SK-N-SH (cell line): ENCODE measurements at regions not wholly inside any gene's neighbourhood (a gene's known extent, or its start where the extent isn't known, plus 50 kb on each side); places are given as distances from the start of the nearest gene placed in this dataset.

Source experiments
- CHD2 ChIP-seq: fragments of 150-350 bp; IDR thresholded peaks from 2 replicates; pipeline ENCODE4 v1.6.1; 2018; ENCODE audit warnings: low read length; ENCODE audit not compliant: partially characterized antibody
- EP300 ChIP-seq, 2 experiments: IDR thresholded peaks; 2 replicates each; pipeline versions ENCODE4 v1.4.0 to v1.6.1; 2012; ENCODE audit warnings: borderline replicate concordance in 1 of 2, low read depth in 1 of 2, low read length in 1 of 2
- EZH2phosphoT487 ChIP-seq: fragments of 200-600 bp; sonication (generic); IDR thresholded peaks from 2 replicates; pipeline ENCODE4 v1.6.1; 2017; ENCODE audit warnings: low read depth, mixed run types, mild to moderate bottlenecking, antibody characterized with exemption, moderate library complexity, borderline replicate concordance
- MAX ChIP-seq: IDR thresholded peaks from 2 replicates; pipeline ENCODE4 v1.4.0; 2012; ENCODE audit warnings: low read depth
- MXI1 ChIP-seq: IDR thresholded peaks from 2 replicates; pipeline ENCODE4 v1.6.1; 2012; ENCODE audit warnings: mild to moderate bottlenecking, low read depth, low read length, improper control_type of control experiment
- NFIC ChIP-seq: IDR thresholded peaks from 2 replicates; pipeline ENCODE4 v1.4.0; 2012; ENCODE audit warnings: borderline replicate concordance
- POLR2AphosphoS5 ChIP-seq: IDR thresholded peaks from 2 replicates; pipeline ENCODE4 v1.6.1; 2012; ENCODE audit warnings: low read depth, low read length
- RFX5 ChIP-seq: IDR thresholded peaks from 2 replicates; pipeline ENCODE4 v1.6.1; 2012; ENCODE audit warnings: mild to moderate bottlenecking, improper control_type of control experiment, low read length
- TAF1 ChIP-seq: IDR thresholded peaks from 2 replicates; pipeline ENCODE4 v1.6.1; 2012; ENCODE audit warnings: low read depth, mild to moderate bottlenecking, low read length, moderate library complexity, borderline replicate concordance
- TEAD4 ChIP-seq: IDR thresholded peaks from 2 replicates; pipeline ENCODE4 v1.4.0; 2012; ENCODE audit warnings: mild to moderate bottlenecking, borderline replicate concordance; ENCODE audit not compliant: insufficient read depth
- USF1 ChIP-seq: IDR thresholded peaks from 2 replicates; pipeline ENCODE4 v1.4.0; 2012; ENCODE audit warnings: low read depth, borderline replicate concordance
- TF ChIP-seq, protein P1 (sequence below): fragments of 200-600 bp; sonication (generic); IDR thresholded peaks from 2 replicates; pipeline ENCODE4 v1.6.1; 2017; ENCODE audit warnings: antibody characterized with exemption, mild to moderate bottlenecking, moderate library complexity
- TF ChIP-seq, protein P2 (sequence below): IDR thresholded peaks from 2 replicates; pipeline ENCODE4 v1.6.1; 2012; ENCODE audit warnings: mild to moderate bottlenecking, low read depth, low read length, moderate library complexity

GRCh38 chr17:77735081-77735565 lies 223.4 kb upstream of the TNRC6C start:
- TF ChIP-seq POLR2AphosphoS5 (no peak), MAX (no peak), MXI1 (no peak), EZH2phosphoT487 (no peak), TAF1 (no peak), RFX5 (no peak), EP300 (IDR thresholded peaks at IDR 0.05; ENCODE audit: borderline replicate concordance in 1 of 2, low read depth in 1 of 2, low read length in 1 of 2) (no peak), TEAD4 (no peak), NFIC (no peak), USF1 (no peak), CHD2 (peak; percentile 35)
- TF ChIP-seq, protein P1, sequence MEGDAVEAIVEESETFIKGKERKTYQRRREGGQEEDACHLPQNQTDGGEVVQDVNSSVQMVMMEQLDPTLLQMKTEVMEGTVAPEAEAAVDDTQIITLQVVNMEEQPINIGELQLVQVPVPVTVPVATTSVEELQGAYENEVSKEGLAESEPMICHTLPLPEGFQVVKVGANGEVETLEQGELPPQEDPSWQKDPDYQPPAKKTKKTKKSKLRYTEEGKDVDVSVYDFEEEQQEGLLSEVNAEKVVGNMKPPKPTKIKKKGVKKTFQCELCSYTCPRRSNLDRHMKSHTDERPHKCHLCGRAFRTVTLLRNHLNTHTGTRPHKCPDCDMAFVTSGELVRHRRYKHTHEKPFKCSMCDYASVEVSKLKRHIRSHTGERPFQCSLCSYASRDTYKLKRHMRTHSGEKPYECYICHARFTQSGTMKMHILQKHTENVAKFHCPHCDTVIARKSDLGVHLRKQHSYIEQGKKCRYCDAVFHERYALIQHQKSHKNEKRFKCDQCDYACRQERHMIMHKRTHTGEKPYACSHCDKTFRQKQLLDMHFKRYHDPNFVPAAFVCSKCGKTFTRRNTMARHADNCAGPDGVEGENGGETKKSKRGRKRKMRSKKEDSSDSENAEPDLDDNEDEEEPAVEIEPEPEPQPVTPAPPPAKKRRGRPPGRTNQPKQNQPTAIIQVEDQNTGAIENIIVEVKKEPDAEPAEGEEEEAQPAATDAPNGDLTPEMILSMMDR = no peak
- TF ChIP-seq, protein P2, sequence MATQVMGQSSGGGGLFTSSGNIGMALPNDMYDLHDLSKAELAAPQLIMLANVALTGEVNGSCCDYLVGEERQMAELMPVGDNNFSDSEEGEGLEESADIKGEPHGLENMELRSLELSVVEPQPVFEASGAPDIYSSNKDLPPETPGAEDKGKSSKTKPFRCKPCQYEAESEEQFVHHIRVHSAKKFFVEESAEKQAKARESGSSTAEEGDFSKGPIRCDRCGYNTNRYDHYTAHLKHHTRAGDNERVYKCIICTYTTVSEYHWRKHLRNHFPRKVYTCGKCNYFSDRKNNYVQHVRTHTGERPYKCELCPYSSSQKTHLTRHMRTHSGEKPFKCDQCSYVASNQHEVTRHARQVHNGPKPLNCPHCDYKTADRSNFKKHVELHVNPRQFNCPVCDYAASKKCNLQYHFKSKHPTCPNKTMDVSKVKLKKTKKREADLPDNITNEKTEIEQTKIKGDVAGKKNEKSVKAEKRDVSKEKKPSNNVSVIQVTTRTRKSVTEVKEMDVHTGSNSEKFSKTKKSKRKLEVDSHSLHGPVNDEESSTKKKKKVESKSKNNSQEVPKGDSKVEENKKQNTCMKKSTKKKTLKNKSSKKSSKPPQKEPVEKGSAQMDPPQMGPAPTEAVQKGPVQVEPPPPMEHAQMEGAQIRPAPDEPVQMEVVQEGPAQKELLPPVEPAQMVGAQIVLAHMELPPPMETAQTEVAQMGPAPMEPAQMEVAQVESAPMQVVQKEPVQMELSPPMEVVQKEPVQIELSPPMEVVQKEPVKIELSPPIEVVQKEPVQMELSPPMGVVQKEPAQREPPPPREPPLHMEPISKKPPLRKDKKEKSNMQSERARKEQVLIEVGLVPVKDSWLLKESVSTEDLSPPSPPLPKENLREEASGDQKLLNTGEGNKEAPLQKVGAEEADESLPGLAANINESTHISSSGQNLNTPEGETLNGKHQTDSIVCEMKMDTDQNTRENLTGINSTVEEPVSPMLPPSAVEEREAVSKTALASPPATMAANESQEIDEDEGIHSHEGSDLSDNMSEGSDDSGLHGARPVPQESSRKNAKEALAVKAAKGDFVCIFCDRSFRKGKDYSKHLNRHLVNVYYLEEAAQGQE = no peak
